ENCODE measurements at regions not wholly inside any gene's neighbourhood (a gene's known extent, or its start where the extent isn't known, plus 50 kb on each side); places are given as distances from the start of the nearest gene placed in this dataset.

GRCh38 chr17:34874478-34874877 lies 86.8 kb downstream of the CCT6B start:
- Histone ChIP-seq H3K9ac (ENCODE audit: low read length) (no peak overlapping the region), H2BK15ac (ENCODE audit: low read depth, poor library complexity, severe bottlenecking) (no peak overlapping the region), H3K23ac (ENCODE audit: low read length in 2 of 2) (no peak overlapping the region), H2AK5ac (ENCODE audit: low read length, severe bottlenecking) (no peak overlapping the region), H3K18ac (ENCODE audit: low read depth in 1 of 2, low read length in 2 of 2) (no peak overlapping the region), H3K9me3 (ENCODE audit: control insufficient read depth, low read length) (peaks cover 6% of the 10 kb centered on the region), H3K27me3 (ENCODE audit: control insufficient read depth in 1 of 2, insufficient read depth in 1 of 2, low read length in 2 of 2) (peaks cover 0 to 7% of the 10 kb centered on the region in 2 experiments), H3K14ac (ENCODE audit: low read length in 2 of 2) (no peak overlapping the region), H3K36me3 (ENCODE audit: control insufficient read depth in 1 of 2, insufficient read depth in 2 of 2, low read depth in 1 of 2, low read length in 2 of 2) (no peaks in the 10 kb centered on the region), H3K4me1 (ENCODE audit: control insufficient read depth, insufficient read depth, low read depth, low read length) (no peaks in the 10 kb centered on the region), H2BK5ac (ENCODE audit: low read depth, low read length, poor library complexity, severe bottlenecking) (no peak overlapping the region), H3K79me1 (replicated peaks; ENCODE audit: low read length, poor library complexity, severe bottlenecking) (no peaks in the 10 kb centered on the region), H2AFZ (ENCODE audit: low read depth, low read length) (no peak overlapping the region), H3K4me2 (ENCODE audit: low read length, poor library complexity, severe bottlenecking) (no peak overlapping the region), H3K27ac (ENCODE audit: low read length, poor library complexity, severe bottlenecking) (no peak overlapping the region), H3K4ac (ENCODE audit: low read depth in 1 of 2, low read length in 2 of 2) (no peak overlapping the region), H3K4me3 (ENCODE audit: insufficient read depth in 1 of 2, low read depth in 1 of 2, low read length in 2 of 2) (no peak overlapping the region), H2BK12ac (ENCODE audit: low read length in 2 of 2) (no peak overlapping the region), H2BK120ac (ENCODE audit: low read depth, low read length) (no peak overlapping the region), H4K8ac (ENCODE audit: low read length) (no peak overlapping the region), H4K91ac (ENCODE audit: low read length) (no peak overlapping the region)
- WGBS: no CpG with 5 or more reads among the region's 1 CpG
- no peak for DNase-seq

GRCh38 chr17:34872640-34873039 lies 88.6 kb downstream of the CCT6B start:
- Histone ChIP-seq H3K36me3 (ENCODE audit: control insufficient read depth in 1 of 2, insufficient read depth in 2 of 2, low read depth in 1 of 2, low read length in 2 of 2) (no peaks in the 10 kb centered on the region), H2BK15ac (ENCODE audit: low read depth, poor library complexity, severe bottlenecking) (no peak overlapping the region)

GRCh38 chr17:34869641-34870040 lies 91.6 kb downstream of the CCT6B start:
- Histone ChIP-seq H3K14ac (ENCODE audit: low read length in 2 of 2) (no peak overlapping the region), H4K91ac (ENCODE audit: low read length) (no peak overlapping the region), H2BK120ac (ENCODE audit: low read depth, low read length) (no peak overlapping the region), H3K27ac (ENCODE audit: low read length, poor library complexity, severe bottlenecking) (no peak overlapping the region), H3K4ac (ENCODE audit: low read depth in 1 of 2, low read length in 2 of 2) (no peak overlapping the region), H3K9ac (ENCODE audit: low read length) (no peak overlapping the region), H3K27me3 (ENCODE audit: control insufficient read depth in 1 of 2, insufficient read depth in 1 of 2, low read length in 2 of 2) (peaks cover 0 to 6% of the 10 kb centered on the region in 2 experiments), H3K4me1 (ENCODE audit: control insufficient read depth, insufficient read depth, low read depth, low read length) (no peaks in the 10 kb centered on the region), H2BK5ac (ENCODE audit: low read depth, low read length, poor library complexity, severe bottlenecking) (no peak overlapping the region), H2AFZ (ENCODE audit: low read depth, low read length) (no peak overlapping the region), H4K8ac (ENCODE audit: low read length) (no peak overlapping the region), H3K4me3 (ENCODE audit: insufficient read depth in 1 of 2, low read depth in 1 of 2, low read length in 2 of 2) (no peak overlapping the region), H3K4me2 (ENCODE audit: low read length, poor library complexity, severe bottlenecking) (no peak overlapping the region), H2BK12ac (ENCODE audit: low read length in 2 of 2) (no peak overlapping the region), H3K18ac (ENCODE audit: low read depth in 1 of 2, low read length in 2 of 2) (no peak overlapping the region), H2BK15ac (ENCODE audit: low read depth, poor library complexity, severe bottlenecking) (no peak overlapping the region), H3K9me3 (ENCODE audit: control insufficient read depth, low read length) (peaks cover 4% of the 10 kb centered on the region), H3K79me1 (replicated peaks; ENCODE audit: low read length, poor library complexity, severe bottlenecking) (no peaks in the 10 kb centered on the region), H3K36me3 (ENCODE audit: control insufficient read depth in 1 of 2, insufficient read depth in 2 of 2, low read depth in 1 of 2, low read length in 2 of 2) (no peaks in the 10 kb centered on the region), H3K23ac (ENCODE audit: low read length in 2 of 2) (no peak overlapping the region), H2AK5ac (ENCODE audit: low read length, severe bottlenecking) (no peak overlapping the region)
- DNase-seq: no peak

More at GRCh38 chr17:34872640-34873039, 88.6 kb downstream of the CCT6B start:
- no peak overlapping the region for H3K4ac ChIP-seq (ENCODE audit: low read depth in 1 of 2, low read length in 2 of 2)
- H3K4me3 ChIP-seq (ENCODE audit: insufficient read depth in 1 of 2, low read depth in 1 of 2, low read length in 2 of 2): no peak overlapping the region
- no peak overlapping the region for H3K4me2 ChIP-seq (ENCODE audit: low read length, poor library complexity, severe bottlenecking)
- H4K91ac ChIP-seq (ENCODE audit: low read length): no peak overlapping the region
- no peak overlapping the region for H3K9ac ChIP-seq (ENCODE audit: low read length)
- no peak overlapping the region for H3K23ac ChIP-seq (ENCODE audit: low read length in 2 of 2)
- WGBS: 60% methylated on average over 1 of the region's 2 CpGs
- no peak overlapping the region for H2BK12ac ChIP-seq (ENCODE audit: low read length in 2 of 2)
- no peaks in the 10 kb centered on the region for H3K79me1 ChIP-seq (replicated peaks; ENCODE audit: low read length, poor library complexity, severe bottlenecking)
- H3K14ac ChIP-seq (ENCODE audit: low read length in 2 of 2): no peak overlapping the region
- DNase-seq: no peak
- no peaks in the 10 kb centered on the region for H3K27me3 ChIP-seq (ENCODE audit: control insufficient read depth in 1 of 2, insufficient read depth in 1 of 2, low read length in 2 of 2)
- H3K18ac ChIP-seq (ENCODE audit: low read depth in 1 of 2, low read length in 2 of 2): no peak overlapping the region
- H3K27ac ChIP-seq (ENCODE audit: low read length, poor library complexity, severe bottlenecking): no peak overlapping the region
- no peak overlapping the region for H2AFZ ChIP-seq (ENCODE audit: low read depth, low read length)
- H2BK5ac ChIP-seq (ENCODE audit: low read depth, low read length, poor library complexity, severe bottlenecking): no peak overlapping the region
- H2AK5ac ChIP-seq (ENCODE audit: low read length, severe bottlenecking): no peak overlapping the region
- no peak overlapping the region for H2BK120ac ChIP-seq (ENCODE audit: low read depth, low read length)
- H3K4me1 ChIP-seq (ENCODE audit: control insufficient read depth, insufficient read depth, low read depth, low read length): no peaks in the 10 kb centered on the region
- H4K8ac ChIP-seq (ENCODE audit: low read length): no peak overlapping the region
- H3K9me3 ChIP-seq (ENCODE audit: control insufficient read depth, low read length): peaks cover 4% of the 10 kb centered on the region

GRCh38 chr17:34865716-34866115 lies 95.5 kb downstream of the CCT6B start:
- H2AFZ ChIP-seq (ENCODE audit: low read depth, low read length): no peak overlapping the region
- no peaks in the 10 kb centered on the region for H3K36me3 ChIP-seq (ENCODE audit: control insufficient read depth in 1 of 2, insufficient read depth in 2 of 2, low read depth in 1 of 2, low read length in 2 of 2)
- no peak overlapping the region for H3K4me3 ChIP-seq (ENCODE audit: insufficient read depth in 1 of 2, low read depth in 1 of 2, low read length in 2 of 2)
- 92% methylated on average over 6 of the region's 6 CpGs for WGBS
- H2BK12ac ChIP-seq (ENCODE audit: low read length in 2 of 2): no peak overlapping the region
- no peak overlapping the region for H4K91ac ChIP-seq (ENCODE audit: low read length)
- no peak overlapping the region for H2BK120ac ChIP-seq (ENCODE audit: low read depth, low read length)
- no peak overlapping the region for H3K4me2 ChIP-seq (ENCODE audit: low read length, poor library complexity, severe bottlenecking)
- H3K9ac ChIP-seq (ENCODE audit: low read length): no peak overlapping the region
- no peak overlapping the region for H2AK5ac ChIP-seq (ENCODE audit: low read length, severe bottlenecking)
- no peak overlapping the region for H3K4ac ChIP-seq (ENCODE audit: low read depth in 1 of 2, low read length in 2 of 2)
- no peaks in the 10 kb centered on the region for H3K9me3 ChIP-seq (ENCODE audit: control insufficient read depth, low read length)
- H3K79me1 ChIP-seq (replicated peaks; ENCODE audit: low read length, poor library complexity, severe bottlenecking): no peaks in the 10 kb centered on the region
- H3K4me1 ChIP-seq (ENCODE audit: control insufficient read depth, insufficient read depth, low read depth, low read length): no peaks in the 10 kb centered on the region
- peaks cover 0 to 18% of the 10 kb centered on the region in 2 experiments for H3K27me3 ChIP-seq (ENCODE audit: control insufficient read depth in 1 of 2, insufficient read depth in 1 of 2, low read length in 2 of 2)
- H3K23ac ChIP-seq (ENCODE audit: low read length in 2 of 2): no peak overlapping the region
- no peak overlapping the region for H2BK5ac ChIP-seq (ENCODE audit: low read depth, low read length, poor library complexity, severe bottlenecking)
- no peak overlapping the region for H3K18ac ChIP-seq (ENCODE audit: low read depth in 1 of 2, low read length in 2 of 2)
- DNase-seq: no peak
- no peak overlapping the region for H3K14ac ChIP-seq (ENCODE audit: low read length in 2 of 2)
- no peak overlapping the region for H2BK15ac ChIP-seq (ENCODE audit: low read depth, poor library complexity, severe bottlenecking)
- no peak overlapping the region for H4K8ac ChIP-seq (ENCODE audit: low read length)
- H3K27ac ChIP-seq (ENCODE audit: low read length, poor library complexity, severe bottlenecking): no peak overlapping the region
